NCI-H510A treated with DMSO at 0.1 percent for 48 hours (cell line): ENCODE measurements at regions not wholly inside any gene's neighbourhood (a gene's known extent, or its start where the extent isn't known, plus 50 kb on each side); places are given as distances from the start of the nearest gene placed in this dataset.

Experiments
- DNase-seq: peaks from one replicate; lab custom pipeline; 2025; lab: John Stamatoyannopoulos, UW

DNA sequence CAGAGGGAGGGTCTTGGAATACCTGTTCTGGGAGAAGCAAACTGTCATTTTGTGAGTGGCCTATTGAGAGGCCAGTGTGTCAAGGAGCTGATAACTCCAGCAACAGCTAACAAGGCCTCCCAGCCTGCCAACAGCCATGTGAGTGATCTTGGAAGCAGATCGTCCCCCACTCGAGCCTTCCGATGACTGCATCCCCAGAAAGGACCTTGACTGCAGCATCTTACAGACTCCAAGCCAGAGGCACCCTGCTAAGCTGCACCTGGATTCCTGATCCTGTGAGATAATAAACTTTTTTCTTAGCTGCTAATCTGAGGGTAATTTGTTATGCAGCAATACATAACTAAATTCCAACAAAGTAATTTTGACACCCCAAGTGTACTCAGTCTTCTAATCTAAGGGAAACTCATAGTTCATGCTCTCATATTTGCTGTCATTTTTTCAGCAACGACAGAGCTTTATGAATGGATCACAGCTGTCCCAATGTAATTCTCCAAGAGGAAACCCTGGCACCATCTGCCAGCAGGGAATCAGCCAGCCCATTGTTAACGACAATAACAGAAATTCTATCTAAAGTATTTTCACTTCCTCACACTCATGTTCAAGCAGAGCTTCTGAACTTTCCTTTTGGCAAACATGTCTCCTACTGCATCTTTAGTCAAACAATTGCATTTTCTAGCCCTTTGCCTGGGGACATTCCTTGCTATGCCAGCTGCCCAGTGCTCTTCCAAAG, 470.2 kb upstream of the BTBD3 start:
- DNase-seq = no peak

DNA sequence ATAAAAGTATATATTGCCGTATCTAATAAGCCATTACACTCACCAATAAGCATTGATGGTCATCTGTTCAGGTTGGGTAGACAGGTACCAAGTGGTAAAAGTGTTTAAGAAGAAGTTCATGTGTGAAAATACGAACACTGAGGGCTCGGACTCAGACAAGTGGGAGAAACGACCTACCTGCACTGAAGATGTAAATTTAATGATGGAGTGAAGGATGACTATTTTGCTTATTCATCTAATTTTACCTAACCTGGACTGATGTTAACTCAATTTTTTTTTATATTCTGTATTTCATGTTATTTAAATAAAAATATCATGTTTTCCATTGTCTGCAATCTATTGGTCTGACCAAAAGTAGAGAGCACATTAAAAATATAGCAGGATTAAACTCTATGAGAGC, 469.1 kb upstream of the BTBD3 start:
- DNase-seq = no peak

DNA sequence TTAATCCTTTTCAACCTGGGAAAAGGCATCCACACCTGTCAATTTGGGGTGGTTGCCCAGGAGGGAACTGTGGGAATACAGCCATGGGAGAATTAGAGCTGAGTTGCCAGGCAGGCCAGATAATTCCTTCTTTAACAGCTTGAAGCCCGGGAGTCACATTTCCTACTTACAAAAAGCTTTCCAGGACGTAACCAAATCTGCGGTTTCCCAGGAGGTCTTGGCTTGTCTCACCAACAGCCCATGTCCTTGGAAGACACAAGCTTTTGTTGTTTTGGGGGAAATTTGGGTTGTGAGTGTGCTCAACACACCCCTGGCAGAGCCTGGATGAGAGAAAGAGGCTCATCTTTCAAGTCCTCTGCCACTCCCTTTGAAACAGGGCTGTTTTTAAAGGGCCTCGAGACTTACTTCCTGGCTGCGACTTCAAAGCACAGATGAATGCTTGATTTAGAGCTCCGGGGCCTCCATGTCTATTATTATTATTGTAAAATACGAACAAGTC, 465.9 kb upstream of the BTBD3 start:
- peak; percentile 3 for DNase-seq

DNA sequence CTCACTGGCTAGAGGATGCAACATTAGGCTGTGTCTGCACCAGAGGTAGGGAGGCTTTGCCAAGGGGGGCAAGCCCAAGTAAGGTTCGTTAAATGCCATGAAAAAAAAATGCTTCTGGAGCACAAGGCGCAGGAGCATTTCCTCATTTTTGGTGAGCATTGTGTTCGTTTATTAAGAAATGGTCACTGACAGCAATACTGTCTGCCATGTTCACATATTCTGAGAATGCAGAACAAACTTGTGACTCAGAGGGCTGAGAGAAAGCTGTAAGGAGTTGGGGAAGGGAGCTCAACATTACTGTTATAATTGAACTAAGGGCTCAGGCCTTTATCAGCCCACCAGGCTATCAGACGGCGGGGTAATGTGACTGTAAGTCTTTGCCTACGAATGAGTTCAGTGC, 465.4 kb upstream of the BTBD3 start:
- no peak for DNase-seq

DNA sequence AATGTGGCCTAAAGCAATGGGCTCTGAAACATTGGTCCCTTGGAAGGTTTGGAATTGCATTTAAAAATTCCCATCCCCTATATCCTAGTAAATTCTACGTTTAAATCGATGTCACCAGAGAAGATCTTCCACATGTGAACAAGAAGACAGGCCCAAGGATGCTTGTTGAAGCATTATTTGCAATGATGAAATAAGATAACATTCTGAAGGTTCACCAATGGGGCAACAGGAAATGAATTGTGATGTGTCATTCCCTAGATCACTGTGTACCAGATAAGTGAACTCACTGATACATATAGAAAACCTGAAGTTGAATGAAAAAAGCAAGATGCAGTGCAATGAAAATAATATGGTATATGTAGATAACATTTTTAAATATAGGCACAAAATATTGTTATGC, 464.3 kb upstream of the BTBD3 start:
- no peak for DNase-seq

DNA sequence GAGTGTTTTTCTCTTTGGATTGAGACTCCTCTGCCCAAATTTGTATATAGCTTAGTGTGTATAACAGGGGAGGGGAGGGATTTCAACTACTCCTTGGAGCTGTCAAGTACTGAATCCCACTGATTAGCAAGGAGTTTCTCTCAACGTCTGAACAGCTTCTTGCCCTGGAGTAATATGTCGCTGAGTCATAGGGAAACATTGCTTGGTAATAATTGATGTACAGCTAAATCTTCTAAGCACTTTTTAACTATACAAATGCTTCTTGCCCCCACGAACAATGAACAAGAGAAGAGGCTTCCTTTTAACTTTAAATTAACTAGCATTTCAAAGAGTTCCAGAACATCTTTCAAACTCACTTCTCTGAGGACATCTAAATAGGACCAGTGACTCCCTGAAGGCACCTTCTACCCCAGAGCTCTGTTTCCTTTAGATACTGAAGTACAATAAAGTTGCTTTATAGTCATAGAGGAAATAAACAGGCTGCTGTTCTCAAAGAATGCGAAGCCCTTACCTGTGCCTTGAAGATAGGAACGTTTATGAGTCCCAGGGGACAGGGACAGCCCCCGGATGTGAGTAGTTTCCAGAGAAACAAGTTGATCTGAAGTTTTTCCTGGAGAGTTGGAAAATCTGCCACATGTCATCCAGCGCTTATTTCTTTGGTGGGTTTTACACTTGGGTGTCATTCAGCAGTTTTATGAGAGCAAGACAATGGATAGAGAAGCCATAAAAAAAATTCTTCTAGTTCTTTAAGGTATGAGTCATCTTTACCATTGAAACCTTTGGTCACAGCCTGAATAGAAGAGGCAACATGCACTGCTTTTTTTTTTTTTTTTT, 462.5 kb upstream of the BTBD3 start:
- DNase-seq = no peak

DNA sequence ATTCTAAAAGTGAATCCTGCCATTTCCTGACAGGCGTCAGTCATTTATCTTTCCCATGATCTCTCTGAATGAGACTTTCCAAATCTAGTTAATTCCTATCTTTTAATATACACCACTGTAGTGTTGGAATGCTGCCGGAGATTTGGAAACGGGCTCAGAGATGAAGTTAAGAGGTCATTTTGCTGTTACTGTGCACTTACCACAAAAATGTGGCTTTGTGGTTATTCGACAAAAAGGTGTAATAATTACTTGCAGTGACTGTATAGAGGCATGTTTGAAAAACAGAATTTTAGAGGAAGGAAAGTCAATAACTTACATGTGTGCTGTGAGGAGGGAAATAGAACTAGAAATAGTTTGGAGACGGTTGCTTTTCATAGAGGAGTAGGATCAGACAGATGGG, 460.2 kb upstream of the BTBD3 start:
- no peak for DNase-seq

DNA sequence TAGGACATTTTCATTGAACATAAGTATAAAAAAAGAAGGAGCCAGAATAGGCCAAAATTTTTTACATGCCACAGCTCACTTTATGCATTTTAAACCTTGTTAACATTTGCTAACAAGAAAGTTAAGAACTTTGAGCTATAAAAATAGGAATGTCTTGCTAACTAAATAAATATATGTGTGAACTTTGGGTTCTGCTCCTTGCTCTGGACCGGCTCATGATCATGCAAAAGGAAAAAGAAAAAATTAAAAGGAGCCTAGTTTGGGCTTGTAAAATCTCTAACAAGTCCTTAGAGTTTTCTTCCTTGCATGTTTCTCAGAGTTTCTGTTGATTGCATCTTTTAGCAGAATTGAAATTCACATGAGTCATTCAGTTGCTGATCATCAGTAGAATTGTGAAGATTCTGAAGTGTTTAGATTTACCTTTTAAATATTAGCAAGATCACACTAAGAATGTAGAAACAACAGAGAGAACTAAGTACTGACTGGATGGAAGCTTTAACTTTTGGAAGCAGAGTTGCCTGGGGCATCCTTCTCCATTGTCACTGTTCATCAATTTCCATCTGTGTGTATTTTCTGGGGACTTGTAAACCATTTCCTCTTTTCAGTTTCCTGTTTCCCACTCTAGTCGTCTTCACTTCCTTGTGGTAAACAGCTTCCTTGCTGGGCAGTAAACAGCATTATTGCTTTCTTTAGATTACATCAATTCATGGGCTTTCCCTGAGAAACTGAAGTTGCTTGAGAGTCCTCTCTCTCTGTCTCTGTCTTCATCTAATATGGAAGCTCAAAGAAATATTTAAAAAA, 458.4 kb upstream of the BTBD3 start:
- no peak for DNase-seq

DNA sequence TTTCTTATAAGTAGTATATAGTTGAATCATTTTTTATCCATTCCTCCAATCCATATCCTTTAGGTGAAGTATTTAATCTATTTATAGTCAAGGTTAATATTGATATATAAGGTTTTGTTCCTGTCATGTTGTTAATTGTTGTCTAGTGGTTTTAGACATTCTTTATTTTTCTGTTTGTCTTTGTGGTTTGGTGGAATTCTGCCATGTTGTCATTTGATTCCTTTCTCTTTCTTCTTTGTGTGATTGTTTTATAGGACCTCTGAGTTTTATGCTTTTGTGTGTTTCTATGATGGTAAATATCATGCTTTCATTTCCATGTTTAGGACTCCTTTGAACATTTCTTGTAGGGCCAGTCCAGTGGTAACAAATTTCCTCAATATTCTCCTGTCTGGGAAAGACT, 450.3 kb upstream of the BTBD3 start:
- DNase-seq = no peak

DNA sequence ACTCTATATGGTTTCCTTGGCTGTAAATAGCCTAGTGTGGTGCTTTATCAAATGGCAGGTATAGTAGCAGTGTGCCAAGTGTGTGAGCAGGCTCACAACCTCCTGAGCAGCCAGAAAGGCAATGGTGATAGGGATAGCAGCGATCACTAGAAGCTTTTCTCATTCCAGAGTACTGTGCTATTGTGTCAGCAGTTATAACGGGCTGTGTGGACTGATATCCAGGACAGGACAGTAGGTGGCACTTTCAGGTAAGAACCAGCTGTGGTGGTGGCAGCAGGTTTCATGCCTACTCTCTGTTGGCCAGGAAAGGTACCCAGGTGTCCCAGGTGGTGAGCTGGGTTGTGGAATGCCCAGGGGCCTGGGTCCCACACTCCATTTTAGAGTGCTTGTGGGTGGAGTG, 448.8 kb upstream of the BTBD3 start:
- DNase-seq = no peak

DNA sequence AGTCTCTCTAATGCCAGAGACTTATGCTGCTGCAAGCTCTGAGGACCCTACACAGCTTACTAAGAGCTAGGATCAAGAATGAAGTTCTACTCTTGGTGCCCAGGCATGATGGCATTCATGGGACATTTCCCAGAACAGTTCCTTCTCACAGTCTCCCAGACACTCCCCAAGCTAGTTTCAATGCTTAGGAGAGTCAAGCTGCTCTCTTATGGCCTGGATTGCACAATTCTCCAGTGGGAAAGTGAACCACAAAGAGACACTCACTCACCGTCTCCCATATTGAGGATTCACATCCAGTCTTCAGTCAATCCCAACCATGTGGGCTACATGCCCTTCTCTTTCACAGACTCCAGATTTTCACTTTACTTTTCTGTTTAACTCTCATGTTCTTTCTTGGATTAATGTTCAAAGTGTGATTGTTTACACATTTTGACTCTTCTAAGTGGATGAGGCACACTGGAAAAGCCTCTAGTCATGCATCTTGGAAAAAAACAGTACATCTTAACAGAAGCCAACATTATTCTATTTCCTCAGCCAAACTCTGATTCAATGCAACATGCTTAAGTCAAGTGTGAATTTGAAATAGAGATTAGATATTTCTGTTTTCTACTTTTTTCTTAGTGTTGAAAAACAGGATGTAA, 447.8 kb upstream of the BTBD3 start:
- DNase-seq = no peak

DNA sequence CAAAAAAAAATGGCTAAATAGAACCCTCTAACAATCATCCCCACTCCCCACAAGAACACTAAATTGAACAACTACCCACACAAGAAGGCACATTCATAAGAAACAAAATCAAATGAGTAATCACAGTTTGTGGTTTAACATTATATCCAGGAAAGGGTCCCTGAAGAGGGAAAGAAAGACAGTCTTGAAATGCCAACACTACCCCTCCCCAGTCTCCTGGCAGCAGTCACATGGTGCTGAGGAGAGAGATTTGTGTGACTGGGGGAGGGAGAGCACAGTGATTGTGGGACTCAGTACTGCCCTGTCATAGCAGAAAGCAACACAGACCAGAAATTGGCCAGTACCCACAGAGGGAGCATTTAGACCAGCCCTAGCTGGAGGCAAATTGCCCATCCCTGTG, 443.7 kb upstream of the BTBD3 start:
- DNase-seq = no peak

DNA sequence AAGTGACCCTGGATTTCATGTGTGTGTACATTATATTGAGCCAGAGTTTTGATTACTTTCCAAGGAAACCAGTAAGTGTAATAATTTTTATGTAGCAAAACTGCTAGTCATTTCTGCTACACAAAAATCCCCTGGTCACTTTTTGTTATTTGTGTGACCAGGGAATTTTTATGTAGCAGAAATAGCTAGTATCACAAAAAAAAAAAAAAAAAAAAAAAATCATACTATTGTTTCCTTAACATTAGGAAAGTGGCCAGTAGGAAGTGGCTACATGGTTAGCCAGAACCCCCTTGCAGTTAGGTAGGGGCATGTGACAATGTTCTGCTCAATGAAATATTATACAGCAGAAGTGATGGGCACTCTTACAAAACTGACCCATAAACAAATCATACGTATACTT, 434.0 kb upstream of the BTBD3 start:
- DNase-seq = no peak

DNA sequence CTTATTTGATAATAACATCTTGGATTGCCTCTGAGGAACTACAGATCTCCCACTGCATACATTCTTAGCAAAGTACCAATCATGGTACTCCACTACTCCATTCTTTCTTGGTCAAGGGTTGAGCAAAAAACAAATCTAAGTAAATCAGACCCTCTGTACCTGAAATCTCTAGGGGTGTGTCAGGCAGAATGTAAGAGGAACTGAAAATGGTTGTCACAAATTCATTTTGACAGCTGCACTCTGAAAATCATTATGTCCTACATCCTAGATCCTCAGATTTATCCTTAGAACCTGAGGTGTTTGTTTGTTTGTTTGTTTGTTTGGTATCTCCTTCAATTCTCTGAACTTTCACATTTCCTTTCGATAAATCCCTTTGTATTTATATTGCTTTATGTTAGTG, 433.2 kb upstream of the BTBD3 start:
- no peak for DNase-seq

DNA sequence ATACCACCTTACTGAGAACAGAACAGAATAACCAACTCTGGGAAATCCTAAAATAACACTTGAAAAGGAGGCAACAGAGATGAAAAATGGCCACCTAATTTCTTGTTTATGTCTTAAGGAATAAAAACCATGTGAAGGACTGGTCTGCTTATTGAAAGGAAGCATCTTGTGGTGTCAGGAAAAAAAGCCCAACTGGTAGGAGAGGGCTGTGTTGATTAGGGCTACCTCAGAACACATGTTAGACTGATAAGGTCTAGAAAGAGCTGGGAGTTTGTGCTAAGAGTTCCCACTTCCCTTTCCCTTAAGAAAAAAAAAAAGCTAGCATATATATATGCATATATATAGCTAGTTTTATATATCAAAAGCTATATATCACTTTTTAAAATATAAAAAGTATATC, 425.3 kb upstream of the BTBD3 start:
- no peak for DNase-seq

DNA sequence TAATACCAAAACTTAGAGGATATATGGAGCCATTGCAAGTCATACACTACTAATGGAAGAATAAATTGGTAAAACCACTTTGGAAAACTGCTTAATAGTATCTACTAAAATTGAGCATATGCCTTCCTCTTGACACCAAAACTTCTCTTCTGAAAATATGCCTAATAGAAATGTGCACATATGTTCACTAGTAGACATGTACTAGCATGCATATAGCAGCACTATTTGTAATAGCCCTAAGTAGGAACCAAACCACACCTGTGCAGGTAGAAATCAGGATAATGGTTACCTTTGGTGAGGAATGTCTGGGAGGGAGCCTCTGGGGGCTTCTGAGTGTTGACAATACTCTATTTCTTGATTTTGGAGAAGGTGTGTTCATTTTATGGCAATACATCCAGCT, 424.8 kb upstream of the BTBD3 start:
- no peak for DNase-seq

DNA sequence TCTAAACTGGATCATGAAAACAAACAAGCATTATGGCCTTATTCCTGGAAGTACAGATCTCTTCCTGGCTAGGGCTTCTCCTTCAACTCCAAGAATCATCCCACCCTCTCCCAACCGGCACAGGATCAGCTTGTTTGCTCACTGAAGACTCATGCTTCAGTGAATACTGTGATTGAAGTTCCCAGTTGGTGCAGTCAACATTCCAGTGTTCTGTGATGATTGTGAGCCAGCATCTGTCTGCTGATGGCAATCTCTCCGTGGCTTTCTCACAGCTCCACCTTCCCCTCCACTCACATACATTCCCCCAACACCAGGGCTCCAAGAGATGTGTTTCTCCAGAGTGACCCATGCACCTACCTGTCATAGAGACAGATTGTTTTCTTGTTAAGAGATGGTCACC, 421.3 kb upstream of the BTBD3 start:
- no peak for DNase-seq

DNA sequence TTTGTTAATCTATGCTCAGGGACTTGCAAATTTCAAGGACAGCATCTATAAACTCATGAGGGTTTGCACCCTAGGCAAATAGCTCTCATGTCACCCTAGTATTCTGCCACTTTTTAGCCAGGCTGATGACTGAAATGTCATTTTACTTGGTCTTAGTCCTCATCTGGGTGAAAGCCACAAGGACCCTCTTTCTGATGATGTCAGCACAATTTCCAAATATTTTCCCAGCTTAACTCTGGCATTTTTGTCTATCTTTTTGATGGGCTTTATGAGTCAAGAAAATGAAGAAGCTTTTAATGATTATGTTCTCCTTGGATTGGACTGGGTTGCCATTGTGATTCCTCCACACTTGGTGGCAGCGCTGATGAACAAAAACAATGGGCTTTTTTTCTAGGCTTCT, 420.1 kb upstream of the BTBD3 start:
- no peak for DNase-seq

DNA sequence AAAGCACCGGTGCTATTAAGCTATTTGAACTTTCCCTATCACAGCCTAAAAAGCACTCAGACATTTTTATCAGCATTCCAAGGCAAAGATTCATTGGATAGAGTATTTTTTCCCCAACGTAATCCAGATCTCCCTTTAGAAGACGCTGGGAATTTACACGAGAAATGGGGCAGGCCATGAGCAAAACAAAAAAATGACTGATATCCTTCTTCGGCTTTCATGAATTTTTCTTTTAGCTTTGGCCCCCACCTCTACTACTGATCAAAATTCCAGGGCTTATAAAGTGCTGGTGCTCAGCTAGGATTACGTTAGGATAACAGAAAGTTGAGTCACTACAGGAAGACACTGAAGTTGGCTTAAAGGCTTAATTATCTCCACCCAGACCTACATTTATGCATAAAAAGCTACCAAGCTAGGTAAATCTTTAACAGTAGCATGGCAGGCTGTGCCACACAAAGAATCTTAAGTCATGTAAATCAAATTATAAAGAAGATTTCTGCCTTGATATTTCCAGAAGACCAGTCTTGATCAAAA, 418.5 kb upstream of the BTBD3 start:
- DNase-seq = no peak

DNA sequence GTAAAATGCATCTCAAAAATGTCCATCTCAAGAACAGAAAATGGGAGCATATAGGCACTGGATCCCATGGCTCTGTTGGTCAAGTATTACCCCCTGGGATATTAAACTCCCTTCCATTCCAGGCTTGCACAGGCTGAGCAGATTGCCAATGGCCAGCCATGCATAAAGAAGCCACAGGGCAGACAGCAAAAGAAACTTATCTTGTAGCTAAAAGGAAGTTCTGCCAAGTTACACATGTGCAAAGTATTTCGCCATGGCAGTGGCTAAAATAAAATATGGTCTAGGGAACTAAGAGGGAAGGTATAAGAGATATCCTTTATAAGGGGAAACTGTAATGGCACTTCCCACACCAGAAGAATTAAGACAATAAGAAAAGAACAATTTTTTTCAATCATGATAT, 415.6 kb upstream of the BTBD3 start:
- DNase-seq = no peak

DNA sequence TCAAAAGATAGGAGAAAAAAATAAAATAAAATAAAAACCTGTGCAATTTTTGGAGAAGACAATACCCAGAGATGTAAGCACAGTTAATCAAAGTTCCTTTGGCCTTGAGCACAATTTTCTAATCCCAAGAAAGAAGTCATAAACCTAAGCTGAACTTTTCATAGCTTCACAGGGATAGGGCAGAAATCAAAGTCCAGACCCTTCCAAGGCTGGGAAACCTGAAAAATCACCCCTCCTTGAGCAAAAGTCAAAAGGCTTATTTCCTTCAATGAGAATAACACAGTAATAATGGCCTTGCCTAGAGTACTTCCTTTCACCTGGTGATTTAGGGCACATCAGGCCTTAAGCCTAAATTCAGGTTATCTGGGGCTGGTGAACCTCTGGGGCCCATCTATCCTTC, 415.0 kb upstream of the BTBD3 start:
- no peak for DNase-seq

DNA sequence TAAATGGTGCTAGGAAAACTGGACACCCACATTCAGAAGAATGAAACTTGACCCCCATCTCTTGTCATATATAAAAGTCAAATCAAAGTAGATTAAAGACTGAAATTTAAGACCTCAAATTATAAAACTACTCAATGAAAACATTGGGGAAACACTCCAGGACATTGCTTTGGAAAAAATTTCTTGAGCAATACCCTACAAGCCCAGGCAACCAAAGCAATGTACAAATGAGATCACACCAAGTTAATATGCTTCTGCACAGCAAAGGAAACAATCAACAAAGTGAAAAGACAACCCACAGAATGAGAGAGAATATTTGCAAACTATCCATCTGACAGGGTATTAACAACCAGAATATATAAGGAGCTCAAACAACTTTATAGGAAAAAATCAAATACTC, 407.9 kb upstream of the BTBD3 start:
- DNase-seq = no peak
